ENCODE measurements at regions not wholly inside any gene's neighbourhood (a gene's known extent, or its start where the extent isn't known, plus 50 kb on each side); places are given as distances from the start of the nearest gene placed in this dataset.
"Not testable (repeated sequence)": the region's sequence is repeated elsewhere in the genome, so short reads cannot be mapped to it uniquely, and the experiment has no call there.

DNA sequence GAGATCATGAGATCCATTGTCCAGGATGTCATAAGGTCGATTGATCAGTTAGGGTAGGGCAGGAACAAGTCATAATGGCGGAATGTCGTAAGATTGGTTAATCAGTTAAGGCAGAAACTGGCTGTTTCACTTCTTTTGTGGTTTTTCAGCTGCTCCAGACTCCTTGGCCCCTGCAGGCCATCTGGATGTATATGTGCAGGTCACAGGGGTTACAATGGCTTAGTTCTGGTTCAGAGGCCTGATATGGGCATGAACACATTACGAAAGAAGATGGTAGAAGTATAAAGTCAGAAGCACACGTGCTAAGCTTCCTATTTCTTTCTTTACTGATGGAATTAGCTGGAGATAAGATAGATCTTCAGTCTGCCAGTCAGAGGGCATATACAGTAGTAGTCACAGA is 315.4 kb upstream of the LRRC3B start:
- no peak for TF ChIP-seq POLR2A (IDR thresholded peaks at IDR 0.05)
- TF ChIP-seq, protein P1, sequence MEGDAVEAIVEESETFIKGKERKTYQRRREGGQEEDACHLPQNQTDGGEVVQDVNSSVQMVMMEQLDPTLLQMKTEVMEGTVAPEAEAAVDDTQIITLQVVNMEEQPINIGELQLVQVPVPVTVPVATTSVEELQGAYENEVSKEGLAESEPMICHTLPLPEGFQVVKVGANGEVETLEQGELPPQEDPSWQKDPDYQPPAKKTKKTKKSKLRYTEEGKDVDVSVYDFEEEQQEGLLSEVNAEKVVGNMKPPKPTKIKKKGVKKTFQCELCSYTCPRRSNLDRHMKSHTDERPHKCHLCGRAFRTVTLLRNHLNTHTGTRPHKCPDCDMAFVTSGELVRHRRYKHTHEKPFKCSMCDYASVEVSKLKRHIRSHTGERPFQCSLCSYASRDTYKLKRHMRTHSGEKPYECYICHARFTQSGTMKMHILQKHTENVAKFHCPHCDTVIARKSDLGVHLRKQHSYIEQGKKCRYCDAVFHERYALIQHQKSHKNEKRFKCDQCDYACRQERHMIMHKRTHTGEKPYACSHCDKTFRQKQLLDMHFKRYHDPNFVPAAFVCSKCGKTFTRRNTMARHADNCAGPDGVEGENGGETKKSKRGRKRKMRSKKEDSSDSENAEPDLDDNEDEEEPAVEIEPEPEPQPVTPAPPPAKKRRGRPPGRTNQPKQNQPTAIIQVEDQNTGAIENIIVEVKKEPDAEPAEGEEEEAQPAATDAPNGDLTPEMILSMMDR (IDR thresholded peaks at IDR 0.05): no peak
- Histone ChIP-seq H3K27ac (no peak overlapping the region), H3K9me3 (no peaks in the 10 kb centered on the region), H3K36me3 (ENCODE audit: low read depth, missing control alignments) (no peaks in the 10 kb centered on the region), H3K4me1 (no peaks in the 10 kb centered on the region), H3K27me3 (no peaks in the 10 kb centered on the region), H3K4me3 (no peak overlapping the region)
- DNase-seq: no peak
- WGBS, 2 donors: 84 to 87% methylated on average over 5 of the region's 5 CpGs
- intact Hi-C loops (cut with DNase I; ENCODE audit: low total_unique reads): no loop called here

DNA sequence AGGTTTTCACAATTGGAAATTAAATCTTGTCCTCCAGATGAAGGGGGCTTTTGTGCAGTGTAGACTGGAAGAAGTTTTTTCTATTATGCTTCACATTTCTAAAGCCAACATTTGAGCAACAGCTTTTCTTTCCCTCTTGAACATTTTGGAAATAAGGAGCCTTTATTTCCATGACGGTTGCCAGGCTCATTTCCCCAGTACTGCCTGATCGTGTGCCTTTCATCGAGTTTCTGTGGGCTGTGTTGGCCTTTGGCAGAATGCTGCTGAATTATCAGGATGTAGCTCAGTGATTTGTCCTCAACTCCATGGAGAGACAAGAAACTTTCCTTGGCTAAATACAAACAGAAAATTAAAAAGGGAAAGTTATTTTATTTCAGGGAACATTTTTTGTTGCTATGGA is 314.8 kb upstream of the LRRC3B start:
- intact Hi-C loops (cut with DNase I; ENCODE audit: low total_unique reads): no loop called here
- Histone ChIP-seq H3K27ac (no peak overlapping the region), H3K9me3 (no peaks in the 10 kb centered on the region), H3K36me3 (ENCODE audit: low read depth, missing control alignments) (no peaks in the 10 kb centered on the region), H3K4me1 (no peaks in the 10 kb centered on the region), H3K27me3 (no peaks in the 10 kb centered on the region), H3K4me3 (no peak overlapping the region)
- DNase-seq: no peak
- WGBS, 2 donors: 74 to 75% methylated on average over 3 of the region's 3 CpGs
- no peak for TF ChIP-seq POLR2A (IDR thresholded peaks at IDR 0.05)
- TF ChIP-seq, protein P1 (IDR thresholded peaks at IDR 0.05): no peak

DNA sequence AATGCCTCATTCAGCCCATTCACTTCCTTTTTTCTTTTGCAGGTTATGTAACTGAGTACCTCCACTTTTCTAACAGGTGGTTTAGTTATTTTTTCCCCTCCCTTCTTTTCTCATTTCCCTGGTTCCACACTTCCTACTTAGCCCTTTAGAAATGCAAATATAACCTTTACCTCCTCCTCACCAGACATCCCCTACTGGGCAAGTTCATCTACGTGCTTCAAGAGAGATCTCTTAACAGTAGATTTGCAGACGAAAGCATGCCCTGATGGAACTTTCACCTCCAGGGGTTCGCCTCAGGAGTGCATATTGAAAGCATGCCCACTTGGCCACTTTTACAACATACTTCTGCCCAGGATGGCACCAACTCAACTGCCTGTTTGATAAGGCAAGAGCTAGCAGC is 314.1 kb upstream of the LRRC3B start:
- Histone ChIP-seq H3K9me3 (no peaks in the 10 kb centered on the region), H3K4me1 (no peaks in the 10 kb centered on the region), H3K36me3 (ENCODE audit: low read depth, missing control alignments) (no peaks in the 10 kb centered on the region), H3K27me3 (no peaks in the 10 kb centered on the region), H3K27ac (no peak overlapping the region), H3K4me3 (no peak overlapping the region)
- intact Hi-C loops (cut with DNase I; ENCODE audit: low total_unique reads): no loop called here
- TF ChIP-seq, protein P1 (IDR thresholded peaks at IDR 0.05): no peak
- TF ChIP-seq POLR2A (IDR thresholded peaks at IDR 0.05): no peak
- no peak for DNase-seq
- 68 to 76% methylated on average over 3 of the region's 3 CpGs for WGBS, 2 donors

DNA sequence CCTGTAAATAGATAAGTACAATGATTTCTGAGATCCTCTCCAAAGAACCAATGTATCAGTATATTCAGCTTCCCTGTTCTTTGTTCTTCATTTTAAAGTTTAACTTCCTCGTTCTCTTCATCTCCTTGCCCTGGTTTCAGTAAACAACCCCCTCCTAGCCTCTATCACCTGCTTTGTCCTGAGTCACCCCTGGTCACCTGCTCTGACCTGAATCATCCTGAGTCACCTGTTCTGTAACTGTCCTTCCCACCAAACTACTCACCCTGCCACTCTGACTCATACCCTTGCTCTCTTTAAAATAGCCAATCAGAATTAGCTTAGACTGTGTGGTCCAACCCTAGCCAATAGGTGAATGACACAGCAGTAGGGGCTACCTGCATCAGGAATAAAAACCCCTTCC is 313.0 kb upstream of the LRRC3B start:
- H3K4me3 ChIP-seq; H3K27ac ChIP-seq; H3K27me3 ChIP-seq; H3K4me1 ChIP-seq; H3K36me3 ChIP-seq (ENCODE audit: low read depth, missing control alignments); DNase-seq; H3K9me3 ChIP-seq; intact Hi-C loops (cut with DNase I; ENCODE audit: low total_unique reads): not testable (repeated sequence)
- WGBS, 2 donors: 79 to 100% methylated on average over 1 of the region's 1 CpG

DNA sequence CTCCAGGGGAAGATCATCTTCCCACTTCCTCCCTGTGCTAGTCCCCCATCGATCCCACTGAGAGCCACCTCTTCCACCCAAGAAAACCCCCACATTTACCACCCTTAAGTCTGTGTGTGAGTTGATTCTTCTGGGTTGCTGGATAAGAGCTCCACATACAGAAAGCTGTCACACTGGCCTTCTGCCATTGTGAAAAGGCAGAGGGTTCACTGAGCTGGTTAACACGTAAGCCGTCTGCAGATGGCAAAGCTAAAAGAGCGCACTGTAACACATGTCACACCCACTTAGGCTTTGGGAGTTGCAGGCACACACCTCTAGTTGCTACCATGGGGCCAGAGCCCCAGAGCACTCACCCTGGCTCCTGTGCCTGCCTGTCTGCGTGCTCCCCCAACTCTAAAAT is 309.8 kb upstream of the LRRC3B start:
- Histone ChIP-seq H3K9me3 (no peaks in the 10 kb centered on the region), H3K4me1 (no peaks in the 10 kb centered on the region), H3K4me3 (no peak overlapping the region), H3K27ac (no peak overlapping the region), H3K36me3 (ENCODE audit: low read depth, missing control alignments) (no peaks in the 10 kb centered on the region), H3K27me3 (no peaks in the 10 kb centered on the region)
- no peak for DNase-seq
- TF ChIP-seq, protein P1 (IDR thresholded peaks at IDR 0.05): no peak
- TF ChIP-seq POLR2A (IDR thresholded peaks at IDR 0.05): no peak
- 84 to 91% methylated on average over 5 of the region's 5 CpGs for WGBS, 2 donors
- intact Hi-C loops (cut with DNase I; ENCODE audit: low total_unique reads): no loop called here

Measured in testis (tissue), 2 donors.